CD4-positive, alpha-beta T cell treated with Interleukin-21 for 1 hour (primary cell): ENCODE measurements at regions not wholly inside any gene's neighbourhood (a gene's known extent, or its start where the extent isn't known, plus 50 kb on each side); places are given as distances from the start of the nearest gene placed in this dataset.
"Not testable (repeated sequence)": the region's sequence is repeated elsewhere in the genome, so short reads cannot be mapped to it uniquely, and the experiment has no call there.

Source experiments
- DNase-seq: peaks from one replicate; pipeline ENCODE4 v3.0.0-alpha.2; 2020

DNA sequence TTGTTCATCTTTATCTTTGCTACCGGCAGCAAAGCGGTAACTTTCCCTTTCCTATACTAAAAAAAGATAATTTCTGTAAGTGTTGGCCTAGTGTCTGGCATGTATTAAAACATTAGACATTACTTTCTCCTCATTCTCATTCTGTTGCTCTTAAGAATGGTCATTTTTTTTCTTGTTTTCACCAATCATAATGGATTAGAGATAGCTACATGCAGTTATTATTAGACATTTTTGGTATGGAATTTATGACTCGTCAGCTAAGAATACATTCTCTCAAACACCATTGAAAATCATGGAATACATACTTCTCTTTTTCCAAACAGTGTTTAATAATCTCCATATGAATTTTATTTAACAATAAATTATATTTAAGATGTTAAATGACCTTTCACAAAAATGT, 1154.6 kb downstream of the BRINP3 start:
- no peak for DNase-seq

DNA sequence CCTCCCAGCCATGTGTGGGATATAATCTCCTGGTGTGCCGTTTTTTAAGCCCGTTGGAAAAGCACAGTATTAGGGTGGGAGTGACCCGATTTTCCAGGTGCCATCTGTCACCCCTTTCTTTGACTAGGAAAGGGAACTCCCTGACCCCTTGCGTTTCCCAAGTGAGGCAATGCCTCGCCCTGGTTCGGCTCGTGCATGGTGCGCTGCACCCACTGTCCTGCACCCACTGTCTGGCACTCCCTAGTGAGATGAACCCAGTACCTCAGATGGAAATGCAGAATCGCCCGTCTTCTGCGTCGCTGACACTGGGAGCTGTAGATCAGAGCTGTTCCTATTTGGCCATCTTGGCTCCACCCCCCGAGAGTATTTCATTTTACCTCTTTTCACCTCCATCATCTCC, 1146.6 kb downstream of the BRINP3 start:
- DNase-seq, result not testable (repeated sequence)

DNA sequence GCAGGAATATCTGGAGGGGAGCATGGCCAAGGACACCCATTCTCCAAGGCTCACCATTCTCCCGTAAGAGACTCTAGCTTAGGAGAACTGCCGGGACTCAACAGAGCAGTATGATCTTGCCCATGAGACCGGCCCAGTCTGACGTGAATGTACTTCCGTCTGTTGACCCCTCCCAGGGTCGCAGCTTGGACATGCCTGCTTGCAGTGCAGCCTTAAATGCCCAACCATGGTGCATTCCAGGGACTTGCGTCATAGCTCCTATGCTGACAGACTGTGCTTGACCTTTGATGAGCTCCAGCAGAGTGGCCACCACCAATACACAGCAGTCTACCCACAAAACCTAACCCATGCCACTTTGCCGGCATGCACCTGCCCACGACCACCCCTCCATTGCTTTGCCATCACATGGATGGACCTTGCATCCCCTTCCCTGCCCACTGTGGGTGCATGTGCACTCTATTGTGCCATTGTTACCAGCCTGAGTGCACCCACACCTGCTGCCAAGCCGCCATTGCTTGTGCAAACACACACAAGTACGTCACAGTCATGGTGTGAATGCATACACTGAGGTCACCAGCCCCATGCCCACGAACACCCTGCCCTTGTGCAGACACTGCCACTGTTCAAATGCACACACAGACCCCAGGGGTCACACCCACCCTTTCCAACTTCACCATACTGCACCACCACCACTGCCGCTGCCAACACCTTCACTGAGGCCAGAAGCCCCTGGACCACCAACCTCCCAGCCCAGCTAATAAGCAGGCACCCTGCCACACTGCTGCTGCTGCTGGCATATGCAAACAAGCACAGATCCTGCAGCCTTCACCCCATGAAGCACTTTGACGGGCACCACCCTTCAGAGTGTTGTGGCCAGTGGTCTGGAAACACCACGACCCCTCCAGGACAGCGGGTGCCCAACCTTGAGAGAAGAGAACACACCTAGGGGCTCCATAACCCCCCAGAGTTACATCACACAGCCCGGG, 1141.3 kb downstream of the BRINP3 start:
- no peak for DNase-seq

DNA sequence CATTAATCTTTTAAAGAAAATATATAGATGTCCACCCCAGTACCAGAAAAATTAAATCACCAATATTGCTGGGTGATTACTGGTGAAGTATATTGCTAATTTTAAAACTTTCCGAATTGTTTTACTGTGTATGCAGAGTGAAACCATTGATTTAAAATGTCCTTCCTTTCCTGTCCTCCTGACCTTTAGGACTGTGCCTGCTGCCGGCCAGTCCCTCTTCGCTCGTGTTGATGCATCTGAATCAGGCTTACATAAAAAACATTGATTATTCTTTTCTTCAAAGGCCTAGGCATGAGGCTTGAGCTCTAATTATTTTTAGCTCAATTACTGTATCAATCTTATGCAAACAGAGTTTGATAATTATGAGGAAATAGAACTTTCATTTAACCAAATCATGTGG, 1128.1 kb downstream of the BRINP3 start:
- no peak for DNase-seq

DNA sequence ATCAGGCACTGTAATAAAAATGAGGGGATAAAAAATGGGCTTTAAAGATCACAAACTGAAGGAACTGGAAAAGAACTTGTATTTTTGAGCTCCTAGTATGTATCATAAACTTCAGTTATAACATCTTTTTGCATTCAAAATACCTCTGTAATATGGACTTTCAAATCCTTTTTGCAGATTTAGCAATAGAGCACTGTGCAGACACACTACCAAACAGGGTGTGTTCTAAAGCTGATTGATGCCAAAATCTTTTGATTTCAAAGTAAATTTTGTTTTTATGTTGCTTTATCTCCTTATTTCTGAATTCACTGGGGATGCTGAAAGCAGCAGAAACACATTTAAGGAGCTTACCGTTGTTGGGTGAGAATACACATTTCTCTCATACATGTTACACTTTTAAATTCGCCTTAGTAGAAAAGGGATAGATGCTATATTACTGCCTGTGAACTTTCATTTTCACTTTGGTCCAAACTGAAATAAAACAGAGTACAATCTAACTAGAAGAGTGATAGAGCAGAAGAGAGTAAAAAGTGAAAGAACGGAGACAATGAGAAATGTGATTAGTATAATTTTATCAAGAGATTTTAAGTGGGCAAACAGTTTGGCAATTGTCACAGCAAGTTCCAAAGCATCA, 1126.6 kb downstream of the BRINP3 start:
- DNase-seq, result no peak

DNA sequence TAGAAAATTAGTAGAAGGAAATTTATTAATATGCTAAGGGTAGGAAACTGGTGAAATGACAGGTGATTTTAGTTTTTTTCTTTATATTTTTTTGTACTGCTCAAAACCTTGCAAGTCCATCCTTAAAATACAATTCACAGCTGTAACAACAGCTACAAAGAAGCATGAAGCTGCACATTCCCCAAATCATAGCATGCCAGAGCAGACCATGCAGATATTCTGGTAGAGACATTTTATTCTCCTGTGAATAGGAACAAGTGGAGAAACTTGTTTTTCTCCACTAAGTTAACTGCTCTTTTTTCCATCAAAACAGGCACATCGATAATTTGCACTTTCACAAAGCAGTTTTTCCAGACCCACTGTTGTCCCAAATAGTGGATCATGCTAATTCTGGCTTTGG, 1125.7 kb downstream of the BRINP3 start:
- no peak for DNase-seq

DNA sequence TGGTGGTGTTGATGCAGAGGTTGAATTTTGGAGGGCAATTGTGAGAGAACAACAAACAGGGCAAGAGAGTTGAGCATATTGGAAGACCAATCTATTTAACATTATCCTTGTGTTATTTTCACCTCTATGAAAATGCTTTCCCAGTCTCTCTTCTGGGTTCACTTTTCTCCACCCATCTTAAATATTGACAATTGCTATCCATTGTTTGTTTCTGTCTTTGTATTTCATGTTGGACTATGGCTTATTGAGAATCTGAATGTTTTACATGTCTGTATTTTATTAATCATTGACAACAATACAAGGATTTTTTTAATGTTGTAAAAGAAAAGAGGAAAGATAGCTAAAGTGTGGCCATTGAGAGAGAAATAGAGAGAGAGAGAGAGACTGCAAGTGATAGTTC, 1121.5 kb downstream of the BRINP3 start:
- no peak for DNase-seq

DNA sequence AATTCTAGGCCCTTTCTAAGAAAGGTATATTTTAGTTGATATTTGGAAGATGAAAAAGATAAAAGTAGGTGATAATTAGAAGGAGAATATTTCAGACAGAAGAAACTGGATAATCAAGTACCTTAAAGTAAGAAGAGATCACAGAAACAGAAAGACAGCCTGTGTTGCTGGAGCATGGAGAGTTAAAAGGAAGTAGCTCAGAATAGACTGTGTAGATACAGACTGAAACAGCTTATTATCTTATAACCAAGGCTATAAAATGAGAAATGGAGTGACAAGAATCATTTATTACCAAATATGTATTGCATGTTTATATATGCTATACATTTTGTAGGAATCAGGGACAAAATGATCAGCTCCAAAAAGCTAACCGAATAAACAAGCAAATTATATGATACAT, 1120.3 kb downstream of the BRINP3 start:
- DNase-seq, result no peak

DNA sequence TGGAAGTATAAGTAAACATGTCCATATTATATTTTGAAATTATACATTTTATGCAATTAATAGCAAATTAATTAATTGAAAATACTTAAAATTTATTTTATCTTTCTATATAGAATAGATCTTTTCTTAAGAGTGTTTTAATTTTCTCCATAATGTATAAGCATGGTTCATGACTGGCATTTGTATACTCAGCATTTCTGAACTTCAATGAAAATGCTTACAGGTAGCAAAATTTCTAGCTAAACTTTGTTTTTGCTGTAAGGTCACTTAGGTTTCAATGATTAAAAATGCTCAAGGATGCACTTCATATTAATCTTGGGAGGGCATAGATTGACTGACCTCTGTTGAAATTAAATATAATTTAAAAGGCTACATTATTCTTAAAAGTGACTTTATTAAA, 1108.1 kb downstream of the BRINP3 start:
- no peak for DNase-seq

DNA sequence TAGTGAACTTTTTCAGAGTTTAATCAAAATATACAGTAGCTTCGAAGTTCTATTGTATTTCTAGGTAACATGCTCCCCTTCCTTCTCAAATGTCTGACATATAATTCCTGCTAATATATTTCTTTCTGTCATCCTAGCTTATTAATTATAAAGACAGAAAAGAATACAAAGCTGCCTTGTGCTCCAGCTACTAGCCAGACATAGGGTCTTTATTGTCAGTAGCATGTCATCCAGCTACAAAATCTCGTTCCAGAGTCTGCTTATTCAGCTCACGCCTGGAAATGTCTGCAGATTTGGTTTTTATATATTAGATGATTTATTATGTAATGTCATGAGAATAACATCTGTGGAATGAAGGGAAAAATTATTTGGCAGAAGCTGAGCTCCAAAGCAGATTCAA, 1102.8 kb downstream of the BRINP3 start:
- DNase-seq, result no peak

DNA sequence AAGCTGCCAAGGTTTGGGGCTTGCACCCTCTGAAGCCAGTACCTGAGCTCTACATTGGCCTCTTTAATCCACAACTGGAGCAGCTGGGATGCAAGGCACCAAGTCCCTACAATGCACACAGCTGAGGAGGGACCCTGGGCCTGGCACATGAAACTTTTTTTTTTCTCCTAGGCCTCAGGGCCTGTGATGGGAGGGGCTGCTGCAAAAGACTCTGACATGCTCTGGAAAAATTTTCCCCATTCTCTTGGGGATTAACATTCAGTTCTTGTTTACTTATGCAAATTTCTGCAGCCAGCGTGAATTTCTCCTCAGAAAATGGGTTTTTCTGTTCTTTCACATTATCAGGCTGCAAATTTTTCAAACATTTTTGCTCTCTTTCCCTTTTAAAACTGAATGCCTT, 1072.2 kb downstream of the BRINP3 start:
- no peak for DNase-seq

DNA sequence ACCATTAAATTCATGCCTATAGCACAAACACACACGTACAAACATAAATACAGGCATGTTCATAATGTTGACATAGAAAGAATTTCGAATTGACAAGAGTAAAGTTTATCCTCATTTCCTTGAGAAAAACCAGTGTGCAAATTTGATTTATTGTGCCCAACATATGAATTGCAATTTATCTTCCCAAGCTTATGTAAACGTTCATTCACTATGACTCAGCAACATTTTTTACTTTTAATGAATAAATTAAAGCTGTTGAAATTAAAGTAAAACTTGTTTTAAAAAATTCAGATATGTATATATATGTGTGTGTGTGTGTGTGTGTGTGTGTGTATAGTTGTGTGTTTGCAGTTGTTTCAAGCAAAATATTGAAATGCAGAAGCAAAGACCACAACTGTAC, 1067.9 kb downstream of the BRINP3 start:
- DNase-seq, result no peak

DNA sequence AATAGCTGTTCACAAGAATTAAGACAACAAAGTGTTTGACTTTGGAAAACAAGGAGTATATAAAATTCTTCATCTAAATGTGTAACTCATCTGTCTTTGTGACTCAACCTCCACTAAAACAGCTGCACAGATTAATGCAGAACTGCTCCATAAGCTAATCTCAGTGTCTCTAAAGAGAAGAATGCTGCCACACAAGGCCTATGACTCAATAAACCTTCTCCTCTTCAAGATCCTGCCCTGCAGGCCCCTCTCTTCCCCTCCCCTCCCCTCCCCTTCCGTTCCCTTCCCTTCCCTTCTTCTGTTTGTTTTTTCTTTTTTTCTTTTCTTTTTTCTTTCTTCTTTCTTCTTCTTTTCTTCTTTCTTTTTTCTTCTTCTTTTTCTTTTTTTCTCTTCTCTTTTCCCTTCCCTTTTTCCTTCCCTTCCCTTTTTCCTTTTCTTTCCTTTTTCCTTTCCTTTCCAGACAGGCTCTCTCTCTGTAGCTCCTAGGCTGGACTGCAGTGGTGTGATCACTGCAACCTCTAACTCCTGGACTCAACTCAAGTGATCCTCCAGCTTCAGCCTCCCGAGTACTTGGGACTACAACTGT, 1052.8 kb downstream of the BRINP3 start:
- DNase-seq, result no peak

DNA sequence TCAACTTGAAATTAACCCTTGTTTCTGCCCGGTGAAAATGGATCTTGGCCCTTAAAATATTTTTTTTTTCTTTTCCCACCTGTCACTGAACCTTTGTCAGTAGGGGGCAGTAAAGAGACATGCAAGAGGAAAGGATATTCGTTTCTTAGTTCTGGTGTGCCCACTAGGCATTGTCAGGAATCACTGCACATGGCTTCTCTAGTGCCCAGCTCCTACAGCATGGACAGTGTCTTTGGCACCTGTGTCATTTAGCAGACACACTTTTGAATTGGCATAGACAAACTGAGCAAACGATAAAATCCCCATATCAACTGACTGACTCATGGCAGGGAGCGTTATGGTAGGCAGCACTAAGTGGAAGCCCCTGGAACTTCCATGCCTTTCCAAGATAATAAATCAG, 1048.1 kb downstream of the BRINP3 start:
- no peak for DNase-seq

DNA sequence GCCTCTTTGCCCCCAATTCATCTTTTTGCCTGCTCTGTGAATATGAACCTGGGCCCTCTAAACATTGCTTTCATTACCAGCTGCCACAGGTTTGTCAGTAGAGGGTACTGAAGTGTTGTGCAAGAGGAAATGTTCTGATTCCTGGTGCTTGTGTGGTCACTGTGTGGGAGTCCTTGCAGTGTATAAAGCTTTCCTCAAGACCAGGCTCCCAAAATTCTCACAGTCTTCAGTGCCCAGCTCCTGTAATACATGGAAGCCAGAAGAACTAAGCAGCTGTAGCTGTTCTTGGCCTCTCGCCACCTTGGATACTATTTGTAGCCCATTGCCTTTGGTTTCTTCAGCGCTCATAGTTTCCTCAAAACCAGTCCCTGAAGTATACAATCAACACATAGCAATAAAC, 1046.2 kb downstream of the BRINP3 start:
- DNase-seq, result no peak

DNA sequence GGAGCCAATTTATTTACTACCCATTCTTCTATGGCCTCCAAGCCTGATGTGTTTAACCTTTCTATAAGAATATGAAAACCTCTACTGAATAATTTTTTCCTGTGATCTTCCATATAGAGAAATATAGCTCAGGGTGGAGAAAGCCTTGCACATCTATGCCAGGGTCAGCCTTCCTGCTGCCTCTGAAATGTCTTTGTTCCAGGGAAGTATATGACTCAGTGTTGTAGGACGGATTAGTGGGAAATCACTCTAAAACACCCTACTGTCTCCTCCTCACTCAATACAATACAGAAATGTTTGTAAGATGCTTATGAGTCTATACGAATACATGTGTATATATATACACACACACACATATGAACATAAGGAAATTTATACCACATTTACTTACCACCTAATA, 1044.9 kb downstream of the BRINP3 start:
- no peak for DNase-seq

DNA sequence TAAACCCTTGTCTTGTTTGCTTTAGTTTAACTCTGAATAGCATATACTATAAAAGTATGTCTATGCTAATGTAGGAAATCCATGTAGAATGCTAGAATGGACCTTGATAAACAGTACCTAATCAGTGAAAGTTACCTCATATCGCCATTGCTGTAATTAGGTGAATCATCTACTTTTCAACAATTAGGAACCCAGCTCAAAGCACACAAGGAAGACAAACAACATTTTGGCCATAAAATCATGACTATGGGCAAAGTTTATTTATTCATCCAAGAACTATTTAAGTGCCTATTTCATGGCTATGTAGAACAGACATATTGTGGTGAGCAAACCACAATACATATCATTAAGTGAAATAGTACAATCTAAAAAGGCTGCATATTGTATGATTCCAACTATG, 1043.2 kb downstream of the BRINP3 start:
- no peak for DNase-seq

DNA sequence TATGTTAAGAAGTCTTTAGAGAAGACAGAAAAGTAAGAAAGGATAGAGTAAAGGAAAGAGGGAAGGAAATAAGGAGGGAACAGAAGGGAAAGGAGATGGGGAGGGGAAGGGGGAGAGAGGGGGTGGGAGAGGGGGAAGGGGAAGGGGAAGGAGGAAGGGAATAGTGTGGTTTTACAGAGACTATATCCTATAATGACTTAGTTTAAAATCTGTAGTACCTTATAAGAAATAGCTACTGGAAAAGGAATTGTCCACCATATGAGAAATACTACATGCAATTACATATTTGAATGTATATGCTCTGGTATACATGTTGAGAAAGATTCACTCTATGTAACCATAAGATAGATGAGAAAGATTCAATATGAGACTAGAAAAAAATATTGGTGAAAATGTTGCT, 1042.3 kb downstream of the BRINP3 start:
- no peak for DNase-seq

DNA sequence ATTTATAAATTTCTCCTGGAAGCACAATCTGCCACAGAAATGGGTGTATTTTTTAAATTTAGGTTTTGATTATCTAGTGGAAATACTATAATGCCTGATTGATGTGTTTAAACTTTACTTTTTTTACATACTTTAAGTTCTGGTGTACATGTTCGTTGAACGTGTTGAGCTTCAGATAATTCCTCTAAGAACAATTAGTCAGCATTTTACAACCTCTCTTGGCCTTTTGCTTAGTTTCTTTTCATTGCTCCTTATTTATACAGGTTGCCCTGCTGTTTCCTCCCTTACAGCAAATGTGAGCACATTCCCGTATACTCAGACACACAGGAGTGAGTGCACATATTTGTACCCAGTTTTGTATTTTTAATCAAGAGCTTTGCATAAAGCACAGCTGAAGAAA, 1038.9 kb downstream of the BRINP3 start:
- DNase-seq, result no peak

DNA sequence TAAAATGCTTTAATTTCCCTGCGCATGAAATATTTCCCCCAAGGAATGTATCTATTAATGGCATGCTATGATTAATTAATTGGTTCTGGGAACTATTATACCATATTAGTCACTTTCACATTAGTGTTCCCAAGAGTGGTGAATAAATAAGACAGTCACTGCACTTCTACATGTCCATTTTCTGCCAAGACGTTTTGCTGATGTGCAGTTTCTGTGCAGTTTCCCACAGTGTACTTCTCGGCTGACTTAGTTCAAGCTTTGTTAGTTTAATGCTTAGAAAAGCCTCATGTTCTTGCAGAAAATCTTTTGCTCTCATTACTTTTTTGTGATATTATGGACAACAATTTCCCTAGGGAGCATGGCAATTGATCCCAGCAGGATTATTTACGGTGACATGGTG, 1014.5 kb downstream of the BRINP3 start:
- no peak for DNase-seq

DNA sequence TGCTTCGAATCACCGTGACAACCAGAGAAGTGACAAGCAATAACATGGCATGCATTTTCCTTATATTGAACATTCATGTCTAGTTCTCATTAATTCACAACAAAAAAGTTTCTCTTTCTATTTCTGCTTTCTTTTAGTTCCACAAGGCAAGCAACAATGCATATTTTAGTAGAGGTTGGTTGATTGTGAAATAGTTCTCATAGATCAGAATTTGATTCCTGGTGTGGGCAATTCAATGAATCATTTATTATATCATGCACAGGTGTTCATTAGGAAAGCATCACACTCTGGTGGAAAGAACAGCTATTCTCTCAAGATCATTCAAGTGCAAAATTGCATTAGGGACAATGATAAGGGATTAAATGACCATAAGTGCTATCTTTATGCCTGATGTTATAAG, 980.9 kb downstream of the BRINP3 start:
- no peak for DNase-seq

DNA sequence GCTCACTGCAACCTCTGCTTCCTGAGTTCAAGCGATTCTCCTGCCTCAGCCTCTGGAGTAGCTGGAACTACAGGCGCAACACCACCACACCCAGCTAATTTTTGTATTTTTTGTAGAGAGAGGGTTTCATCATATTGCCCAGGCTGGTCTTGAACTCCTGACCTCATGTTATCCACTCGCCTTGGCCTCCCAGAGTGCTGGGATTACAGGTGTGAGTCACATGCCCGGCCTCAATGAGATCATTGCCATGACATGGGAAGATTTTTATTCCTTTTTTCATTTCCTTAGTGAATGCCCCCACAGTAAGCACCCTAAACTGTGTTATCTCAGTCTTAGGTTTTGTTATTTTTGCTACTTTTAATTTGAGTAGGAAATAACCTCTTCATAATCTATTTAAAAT, 977.9 kb downstream of the BRINP3 start:
- no peak for DNase-seq

DNA sequence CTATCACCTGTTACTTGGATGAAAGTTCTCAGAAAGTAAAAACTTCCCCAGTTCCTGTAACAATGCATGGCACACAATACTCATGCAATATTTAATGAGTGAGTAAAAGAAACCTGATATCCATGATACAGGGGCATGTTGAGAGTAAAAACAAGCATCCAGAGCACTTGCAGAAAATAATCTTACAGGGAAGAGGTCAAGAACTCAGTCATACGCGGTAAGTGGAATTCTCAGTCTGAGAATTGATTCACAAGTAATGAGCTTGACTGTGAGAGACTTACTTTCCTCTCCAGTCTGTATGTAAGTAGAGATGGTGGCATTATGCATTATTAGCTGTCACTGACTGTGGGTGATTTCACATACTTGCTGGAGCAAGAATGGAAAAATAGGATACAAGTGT, 976.9 kb downstream of the BRINP3 start:
- DNase-seq, result no peak

DNA sequence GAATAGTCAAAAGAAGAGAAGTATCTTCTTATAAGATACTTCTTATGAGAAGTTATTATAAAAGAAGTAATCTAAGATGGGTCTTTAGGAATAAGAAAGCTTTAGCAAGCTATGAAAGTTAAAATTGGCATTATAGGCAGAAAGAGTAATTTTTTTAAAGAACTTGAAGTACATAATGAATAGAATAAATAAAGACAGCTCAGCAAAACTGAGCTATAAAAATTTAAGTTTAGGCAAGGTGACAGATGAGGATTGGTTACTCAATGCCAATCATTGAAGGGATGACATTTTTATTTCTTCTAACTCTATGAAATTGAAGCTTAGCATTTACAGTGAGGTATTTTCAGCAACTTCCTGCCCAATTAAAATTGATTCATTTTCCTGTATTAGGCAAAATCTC, 966.8 kb downstream of the BRINP3 start:
- DNase-seq, result no peak
